ENCODE measurements at regions not wholly inside any gene's neighbourhood (a gene's known extent, or its start where the extent isn't known, plus 50 kb on each side); places are given as distances from the start of the nearest gene placed in this dataset.

GRCh38 chr5:41629897-41630296, 119.5 kb upstream of the PLCXD3 start:
- no peak overlapping the region for H3K4me3 ChIP-seq (ENCODE audit: low read depth, low read length)
- POLR2A ChIA-PET: no interaction called here
- CTCF ChIA-PET: no interaction called here
- no peak for TF ChIP-seq CTCF (IDR thresholded peaks at IDR 0.05; ENCODE audit: insufficient read depth, low read length, missing control alignments)
- DNase-seq (ENCODE audit: low read depth, low spot score): no peak

- no peak for DNase-seq (ENCODE audit: low read depth, low spot score)
- no peak for TF ChIP-seq CTCF (IDR thresholded peaks at IDR 0.05; ENCODE audit: insufficient read depth, low read length, missing control alignments)
- ChIA-PET CTCF (no interaction called here), POLR2A (no interaction called here)
- no peak overlapping the region for H3K4me3 ChIP-seq (ENCODE audit: low read depth, low read length)
Measured at GRCh38 chr5:41625571-41625970, 115.2 kb upstream of the PLCXD3 start.

GRCh38 chr5:41621420-41621819, 111.0 kb upstream of the PLCXD3 start:
- TF ChIP-seq CTCF (IDR thresholded peaks at IDR 0.05; ENCODE audit: insufficient read depth, low read length, missing control alignments): no peak
- no peak for DNase-seq (ENCODE audit: low read depth, low spot score)
- no peak overlapping the region for H3K4me3 ChIP-seq (ENCODE audit: low read depth, low read length)
- ChIA-PET CTCF (interaction anchor here (0.6 kb wide), 1 partner anchor 20 kb away, joined by 3 read pairs; no protein-coding TSS in a partner anchor), POLR2A (no interaction called here)

- H3K4me3 ChIP-seq (ENCODE audit: low read depth, low read length): no peak overlapping the region
- DNase-seq (ENCODE audit: low read depth, low spot score): no peak
- no peak for TF ChIP-seq CTCF (IDR thresholded peaks at IDR 0.05; ENCODE audit: insufficient read depth, low read length, missing control alignments)
- ChIA-PET POLR2A (no interaction called here), CTCF (no interaction called here)
Measured at GRCh38 chr5:41617843-41618515, 107.6 kb upstream of the PLCXD3 start.

- CTCF ChIA-PET: no interaction called here
- POLR2A ChIA-PET: no interaction called here
- no peak for TF ChIP-seq CTCF (IDR thresholded peaks at IDR 0.05; ENCODE audit: insufficient read depth, low read length, missing control alignments)
- no peak for DNase-seq (ENCODE audit: low read depth, low spot score)
- H3K4me3 ChIP-seq (ENCODE audit: low read depth, low read length): no peak overlapping the region
Measured at GRCh38 chr5:41610386-41610785, 100.0 kb upstream of the PLCXD3 start.

GRCh38 chr5:41600731-41601130, 90.3 kb upstream of the PLCXD3 start:
- POLR2A ChIA-PET: interaction anchor here (0.6 kb wide), 1 partner anchor 552 kb away, joined by 3 read pairs; no protein-coding TSS in a partner anchor
- no peak overlapping the region for H3K4me3 ChIP-seq (ENCODE audit: low read depth, low read length)
- CTCF ChIA-PET: interaction anchor here (1.4 kb wide), 1 partner anchor 38 kb away, joined by 4 read pairs; no protein-coding TSS in a partner anchor
- no peak for TF ChIP-seq CTCF (IDR thresholded peaks at IDR 0.05; ENCODE audit: insufficient read depth, low read length, missing control alignments)
- DNase-seq (ENCODE audit: low read depth, low spot score): no peak
